Muscle layer of duodenum (tissue), 2 donors: ENCODE measurements at regions not wholly inside any gene's neighbourhood (a gene's known extent, or its start where the extent isn't known, plus 50 kb on each side); places are given as distances from the start of the nearest gene placed in this dataset.
"Not testable (repeated sequence)": the region's sequence is repeated elsewhere in the genome, so short reads cannot be mapped to it uniquely, and the experiment has no call there.

ENCODE experiments used
- H3K27ac ChIP-seq: one replicate; pipeline ENCODE4 v1.7.0; 2013; ENCODE audit warnings: mild to moderate bottlenecking, low read length
- H3K27me3 ChIP-seq: one replicate; pipeline ENCODE4 v1.7.0; 2013; ENCODE audit warnings: low read depth, mild to moderate bottlenecking, control low read depth, low read length
- H3K36me3 ChIP-seq, 2 donors: one replicate each; pipeline ENCODE4 v1.7.0; 2013; ENCODE audit warnings: low read length in 2 of 2, control low read depth in 1 of 2, mild to moderate bottlenecking in 1 of 2; ENCODE audit not compliant: insufficient read depth in 2 of 2, control insufficient read depth in 1 of 2
- H3K4me1 ChIP-seq, 2 donors: one replicate each; pipeline ENCODE4 v1.7.0; 2013; ENCODE audit warnings: low read length in 2 of 2, mild to moderate bottlenecking in 2 of 2, control low read depth in 1 of 2, moderate library complexity in 1 of 2; ENCODE audit not compliant: insufficient read depth in 2 of 2, control insufficient read depth in 1 of 2
- H3K4me3 ChIP-seq, 2 donors: one replicate each; pipeline ENCODE4 v1.7.0; 2013; ENCODE audit warnings: low read length in 2 of 2, low read depth in 1 of 2, mild to moderate bottlenecking in 1 of 2
- H3K9me3 ChIP-seq, 2 donors: one replicate each; pipeline ENCODE4 v1.7.0; 2013; ENCODE audit warnings: low read length in 2 of 2, control low read depth in 1 of 2, mild to moderate bottlenecking in 1 of 2; ENCODE audit not compliant: control insufficient read depth in 1 of 2
- donor health status: healthy.

- H3K27ac ChIP-seq, H3K36me3 ChIP-seq, H3K9me3 ChIP-seq: not testable (repeated sequence)
- peaks cover 0 to 19% of the 10 kb centered on the region in 2 donors for H3K4me1 ChIP-seq
- H3K4me3 ChIP-seq, result peak overlapping the region; percentile 48 to 64
- H3K27me3 ChIP-seq, result peaks cover 18% of the 10 kb centered on the region
Measured at GRCh38 chr9:62798884-62799850, 1609.3 kb downstream of the SPATA31A7 start.

- H3K36me3 ChIP-seq, H3K27ac ChIP-seq, H3K9me3 ChIP-seq: not testable (repeated sequence)
- peaks cover 0 to 19% of the 10 kb centered on the region in 2 donors for H3K4me1 ChIP-seq
- peak overlapping the region in 1 of 2 donors; percentile 64 for H3K4me3 ChIP-seq
- H3K27me3 ChIP-seq, result peaks cover 18% of the 10 kb centered on the region
Measured at GRCh38 chr9:62799851-62800371, 1610.1 kb downstream of the SPATA31A7 start.

GRCh38 chr9:62800451-62801371, 1610.9 kb downstream of the SPATA31A7 start:
- peak overlapping the region; percentile 26 to 64 for H3K4me3 ChIP-seq
- peaks cover 18% of the 10 kb centered on the region for H3K27me3 ChIP-seq
- H3K4me1 ChIP-seq, result peaks cover 0 to 19% of the 10 kb centered on the region in 2 donors
- H3K27ac ChIP-seq, H3K9me3 ChIP-seq, H3K36me3 ChIP-seq: not testable (repeated sequence)

- not testable (repeated sequence) for H3K9me3 ChIP-seq, H3K27ac ChIP-seq, H3K36me3 ChIP-seq
- H3K4me3 ChIP-seq, result peak overlapping the region; percentile 26 to 64
- H3K4me1 ChIP-seq, result peaks cover 0 to 19% of the 10 kb centered on the region in 2 donors
- H3K27me3 ChIP-seq, result peaks cover 18% of the 10 kb centered on the region
Measured at GRCh38 chr9:62801372-62801811, 1611.6 kb downstream of the SPATA31A7 start.

GRCh38 chr9:62801961-62802718, 1612.3 kb downstream of the SPATA31A7 start:
- Histone ChIP-seq H3K4me3 (peak overlapping the region in 1 of 2 donors; percentile 64), H3K4me1 (peaks cover 0 to 19% of the 10 kb centered on the region in 2 donors), H3K27me3 (peaks cover 18% of the 10 kb centered on the region)
- H3K27ac ChIP-seq, H3K9me3 ChIP-seq, H3K36me3 ChIP-seq: not testable (repeated sequence)

GRCh38 chr9:62802719-62803079, 1612.9 kb downstream of the SPATA31A7 start:
- H3K27ac ChIP-seq, H3K9me3 ChIP-seq, H3K36me3 ChIP-seq: not testable (repeated sequence)
- H3K27me3 ChIP-seq, result peaks cover 18% of the 10 kb centered on the region
- H3K4me3 ChIP-seq, result peak overlapping the region in 1 of 2 donors; percentile 64
- peaks cover 0 to 19% of the 10 kb centered on the region in 2 donors for H3K4me1 ChIP-seq

GRCh38 chr9:62803099-62803498, 1613.3 kb downstream of the SPATA31A7 start:
- H3K36me3 ChIP-seq, H3K9me3 ChIP-seq, H3K27ac ChIP-seq, H3K4me3 ChIP-seq: not testable (repeated sequence)
- H3K4me1 ChIP-seq, result peaks cover 0 to 19% of the 10 kb centered on the region in 2 donors
- H3K27me3 ChIP-seq, result peaks cover 18% of the 10 kb centered on the region

GRCh38 chr9:62804314-62804713, 1614.5 kb downstream of the SPATA31A7 start:
- H3K4me3 ChIP-seq, H3K27ac ChIP-seq, H3K9me3 ChIP-seq, H3K36me3 ChIP-seq: not testable (repeated sequence)
- Histone ChIP-seq H3K27me3 (peaks cover 13% of the 10 kb centered on the region), H3K4me1 (peaks cover 0 to 16% of the 10 kb centered on the region in 2 donors)

- not testable (repeated sequence) for H3K27ac ChIP-seq, H3K9me3 ChIP-seq, H3K27me3 ChIP-seq, H3K36me3 ChIP-seq, H3K4me1 ChIP-seq, H3K4me3 ChIP-seq
Measured at GRCh38 chr9:62807424-62807823, 1617.6 kb downstream of the SPATA31A7 start.

GRCh38 chr9:62808081-62808480, 1618.2 kb downstream of the SPATA31A7 start:
- H3K36me3 ChIP-seq, H3K27ac ChIP-seq, H3K4me1 ChIP-seq: not testable (repeated sequence)

More at GRCh38 chr9:62808081-62808480, 1618.2 kb downstream of the SPATA31A7 start:
- not testable (repeated sequence) for H3K27me3 ChIP-seq, H3K9me3 ChIP-seq, H3K4me3 ChIP-seq
